HTR-8/SVneo (cell line): ENCODE measurements at regions not wholly inside any gene's neighbourhood (a gene's known extent, or its start where the extent isn't known, plus 50 kb on each side); places are given as distances from the start of the nearest gene placed in this dataset.
A peak's percentile ranks its signal among the peaks of the same experiment; 100 is the strongest.

Experiments
- DNase-seq: peaks from one replicate; pipeline ENCODE4 v3.0.0; 2011; ENCODE audit warnings: low spot score, mixed read lengths; ENCODE audit not compliant: insufficient read length
- FAIRE-seq: peaks from 2 replicates; lab custom pipeline; 2011; peaks lifted over from hg19 to GRCh38; lab: Jason Lieb, UNC

GRCh38 chr1:5812295-5812694 lies 179.9 kb downstream of the NPHP4 start:
- DNase-seq (no peak), FAIRE-seq (no peak)

GRCh38 chr1:5811419-5811818 lies 180.8 kb downstream of the NPHP4 start:
- DNase-seq, result no peak
- no peak for FAIRE-seq

GRCh38 chr1:5810553-5811270 lies 181.5 kb downstream of the NPHP4 start:
- FAIRE-seq (no peak), DNase-seq (no peak)

GRCh38 chr1:5810131-5810530 lies 182.1 kb downstream of the NPHP4 start:
- FAIRE-seq, result no peak
- no peak for DNase-seq

- FAIRE-seq, result peak; percentile 90
- DNase-seq, result no peak
These were observed 182.9 kb downstream of the NPHP4 start for GRCh38 chr1:5809207-5809788.

GRCh38 chr1:5803851-5804250 lies 188.4 kb downstream of the NPHP4 start:
- DNase-seq (no peak), FAIRE-seq (no peak)

GRCh38 chr1:5802606-5803005 lies 189.6 kb downstream of the NPHP4 start:
- FAIRE-seq, result no peak

GRCh38 chr1:5798904-5799303 lies 193.3 kb downstream of the NPHP4 start:
- FAIRE-seq (no peak), DNase-seq (no peak)

More at GRCh38 chr1:5802606-5803005, 189.6 kb downstream of the NPHP4 start:
- DNase-seq, result no peak

GRCh38 chr1:5798151-5798730 lies 194.0 kb downstream of the NPHP4 start:
- DNase-seq (no peak), FAIRE-seq (no peak)

- DNase-seq (no peak), FAIRE-seq (no peak)
These were observed 196.2 kb downstream of the NPHP4 start for GRCh38 chr1:5796028-5796427.

GRCh38 chr1:5794279-5794678 lies 197.9 kb downstream of the NPHP4 start:
- no peak for FAIRE-seq
- no peak for DNase-seq

GRCh38 chr1:5793516-5793915 lies 198.7 kb downstream of the NPHP4 start:
- DNase-seq (no peak), FAIRE-seq (no peak)

GRCh38 chr1:5781079-5781478 lies 211.1 kb downstream of the NPHP4 start:
- no peak for DNase-seq
- FAIRE-seq, result no peak

- FAIRE-seq, result no peak
These were observed 211.9 kb downstream of the NPHP4 start for GRCh38 chr1:5780324-5780716.

GRCh38 chr1:5779608-5780323 lies 212.5 kb downstream of the NPHP4 start:
- FAIRE-seq, result no peak
- no peak for DNase-seq

More at GRCh38 chr1:5780324-5780716, 211.9 kb downstream of the NPHP4 start:
- DNase-seq, result no peak

- FAIRE-seq (no peak), DNase-seq (no peak)
These were observed 216.1 kb downstream of the NPHP4 start for GRCh38 chr1:5776035-5776550.

- DNase-seq (no peak), FAIRE-seq (no peak)
These were observed 218.2 kb downstream of the NPHP4 start for GRCh38 chr1:5774019-5774418.

- DNase-seq (no peak), FAIRE-seq (no peak)
These were observed 220.4 kb downstream of the NPHP4 start for GRCh38 chr1:5771788-5772187.

- DNase-seq (peak; percentile 10), FAIRE-seq (no peak)
These were observed 221.1 kb downstream of the NPHP4 start for GRCh38 chr1:5770981-5771765.

GRCh38 chr1:5769760-5770159 lies 222.5 kb downstream of the NPHP4 start:
- no peak for FAIRE-seq
- no peak for DNase-seq
